HepG2 (cell line): ENCODE measurements at regions not wholly inside any gene's neighbourhood (a gene's known extent, or its start where the extent isn't known, plus 50 kb on each side); places are given as distances from the start of the nearest gene placed in this dataset.

Source experiments
- ATAC-seq: fragments of 200-7000 bp; cut with Tn5 transposase; 3 replicates; pipeline ENCODE4 v1.9.1; 2020; ENCODE audit warnings: mild to moderate bottlenecking, moderate library complexity
- BruUV-seq: library from RNA; stranded (reverse); fragments of 400-500 nt; replicated peaks from 2 replicates; lab custom pipeline; 2021; lab: Mats Ljungman, UMichigan
- CTCF ChIA-PET: fragments of 300-600 bp; formaldehyde crosslinking; extraction: SDS; loops from one replicate; lab custom pipeline; 2021; ENCODE audit warnings: low total read pairs, inconsistent platforms, low intra/inter-chr PET ratio; lab: Yijun Ruan, JAX
- POLR2A ChIA-PET: fragments of 350-600 bp; sonication (Branson Sonifier 250); formaldehyde crosslinking; loops from one replicate; lab custom pipeline; 2020; ENCODE audit warnings: antibody characterized with exemption, inconsistent platforms; lab: Yijun Ruan, JAX
- DNase-seq: peaks from one replicate; pipeline ENCODE4 v3.0.0-alpha.2; 2015; ENCODE audit warnings: low spot score
- FAIRE-seq: peaks from 3 replicates; lab custom pipeline; 2011; peaks lifted over from hg19 to GRCh38; lab: Jason Lieb, UNC
- H2AFZ ChIP-seq: one replicate; pipeline ENCODE4 v1.6.1; 2011; ENCODE audit warnings: low read length, inconsistent platforms
- H3K27ac ChIP-seq: fragments of 300-600 bp; 3 replicates; pipeline ENCODE4 v1.8.0; 2011; ENCODE audit warnings: mixed run types, mild to moderate bottlenecking, mixed read lengths, low read length, inconsistent platforms; ENCODE audit not compliant: insufficient read depth; ENCODE audit errors: extremely low read length
- H3K27me3 ChIP-seq, 2 experiments: fragments of 200-600 bp in 1 of 2; 2 replicates in 1 of 2; 3 replicates in 1 of 2; pipeline versions ENCODE4 v1.6.0 to v1.8.0; 2011; ENCODE audit warnings: low read length in 2 of 2, mild to moderate bottlenecking in 2 of 2, moderate library complexity in 2 of 2, inconsistent platforms in 1 of 2; ENCODE audit not compliant: insufficient read depth in 2 of 2, control insufficient read depth in 1 of 2
- H3K36me3 ChIP-seq, 2 experiments: fragments of 200-600 bp in 1 of 2; replicated peaks in 1 of 2; 2 replicates in 1 of 2; 3 replicates in 1 of 2; pipeline versions ENCODE4 v1.5.1 to v1.8.0; 2011; ENCODE audit warnings: low read length in 2 of 2, inconsistent platforms in 1 of 2; ENCODE audit not compliant: insufficient read depth in 2 of 2, control insufficient read depth in 1 of 2
- H3K4me1 ChIP-seq: 2 replicates; pipeline ENCODE4 v1.5.1; 2012; ENCODE audit warnings: low read length, inconsistent platforms; ENCODE audit not compliant: insufficient read depth
- H3K4me2 ChIP-seq: 2 replicates; pipeline ENCODE4 v1.6.0; 2011; ENCODE audit warnings: low read depth, low read length, inconsistent platforms
- H3K4me3 ChIP-seq, 3 experiments: fragments of 200-600 bp in 1 of 3; sonication (generic), shearing (Covaris generic) in 1 of 3; replicated peaks in 1 of 3; 2 replicates each; pipeline ENCODE4 v1.5.1; 2011 to 2016; ENCODE audit warnings: low read length in 3 of 3, inconsistent platforms in 2 of 3, low read depth in 2 of 3, mild to moderate bottlenecking in 2 of 3, control low read depth in 1 of 3, mixed read lengths in 1 of 3; ENCODE audit not compliant: insufficient read depth in 1 of 3
- H3K79me2 ChIP-seq: one replicate; pipeline ENCODE4 v1.6.1; 2011; ENCODE audit warnings: low read length, inconsistent platforms; ENCODE audit not compliant: insufficient read depth
- H3K9ac ChIP-seq: 2 replicates; pipeline ENCODE4 v1.6.0; 2011; ENCODE audit warnings: mild to moderate bottlenecking, low read depth, low read length, inconsistent platforms; ENCODE audit not compliant: insufficient read depth
- H3K9me3 ChIP-seq: 2 replicates; pipeline ENCODE4 v1.5.1; 2012; ENCODE audit warnings: mild to moderate bottlenecking, low read length
- H4K20me1 ChIP-seq: 2 replicates; pipeline ENCODE4 v1.6.0; 2011; ENCODE audit warnings: inconsistent platforms, mild to moderate bottlenecking, low read length, moderate library complexity; ENCODE audit not compliant: insufficient read depth
- ZNF33B ChIP-seq: sonication (generic); formaldehyde crosslinking; IDR thresholded peaks from 2 replicates; pipeline ENCODE4 v1.5.1; 2020; ENCODE audit warnings: mild to moderate bottlenecking, missing genetic modification reagents
- ZNF619 ChIP-seq: sonication (generic); formaldehyde crosslinking; IDR thresholded peaks from 2 replicates; pipeline ENCODE4 v1.4.0; 2020; ENCODE audit warnings: mild to moderate bottlenecking, missing genetic modification reagents
- ZNF878 ChIP-seq: sonication (generic); formaldehyde crosslinking; IDR thresholded peaks from 2 replicates; pipeline ENCODE4 v1.8.1; 2023; ENCODE audit warnings: mild to moderate bottlenecking, missing genetic modification reagents, moderate library complexity
- in situ Hi-C: cut with HindIII; loops from 2 replicates; pipeline ENCODE4 v1.10.0; 2017; ENCODE audit warnings: low pct_unique_long_range_greater_than_20kb; ENCODE audit not compliant: extremely low pct_ligation_motif_present
- intact Hi-C: fragments of 100-400 bp; cut with micrococcal nuclease; formaldehyde crosslinking; loops from one replicate; pipeline ENCODE4 v1.10.0; 2022; ENCODE audit not compliant: unreplicated experiment
- TF ChIP-seq, protein P1 (sequence below): sonication (generic); formaldehyde crosslinking; IDR thresholded peaks from 2 replicates; pipeline ENCODE4 v1.4.0; 2020; ENCODE audit warnings: mild to moderate bottlenecking, missing genetic modification reagents, borderline replicate concordance
- TF ChIP-seq, protein P2 (sequence below): sonication (generic); formaldehyde crosslinking; IDR thresholded peaks from 2 replicates; pipeline ENCODE4 v1.8.1; 2023; ENCODE audit warnings: missing genetic modification reagents, mild to moderate bottlenecking, borderline replicate concordance
- TF ChIP-seq, protein P3 (sequence below): sonication (generic); formaldehyde crosslinking; conservative IDR thresholded peaks from 2 replicates; pipeline ENCODE4 v1.8.1; 2023; ENCODE audit warnings: missing genetic modification reagents
- TF ChIP-seq, protein P4 (sequence below): sonication (generic); formaldehyde crosslinking; IDR thresholded peaks from one replicate; pipeline ENCODE4 v1.5.1; 2020; ENCODE audit warnings: mild to moderate bottlenecking, missing genetic modification reagents; ENCODE audit errors: not compliant biosample characterization
- TF ChIP-seq, protein P5 (sequence below): IDR thresholded peaks from 2 replicates; pipeline ENCODE4 v1.6.1; 2016
- TF ChIP-seq, protein P6 (sequence below): sonication (generic); formaldehyde crosslinking; conservative IDR thresholded peaks from 2 replicates; pipeline ENCODE4 v1.4.0; 2020; ENCODE audit warnings: missing genetic modification reagents

DNA sequence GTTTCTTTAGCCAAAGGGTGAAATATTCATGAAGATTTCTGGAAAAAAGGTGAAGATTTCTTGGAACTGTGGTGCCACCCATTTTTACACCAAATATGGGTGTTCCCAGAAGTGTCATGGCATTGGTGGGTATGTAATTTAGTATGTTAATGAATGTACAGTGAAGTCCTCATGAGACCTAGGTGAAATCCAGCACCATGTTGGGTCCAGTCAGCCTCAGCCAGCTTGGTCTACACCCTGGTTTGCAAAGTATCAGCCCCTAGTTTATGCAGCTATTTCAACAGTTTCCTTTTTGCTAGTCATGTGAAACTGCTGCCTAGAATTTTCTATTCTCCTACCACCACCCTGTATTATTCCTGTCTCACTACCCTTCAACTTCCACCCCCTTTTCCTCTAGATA lies 63.1 kb upstream of the CXADR start:
- Histone ChIP-seq H4K20me1 (no peaks in the 10 kb centered on the region), H3K27me3 (no peaks in the 10 kb centered on the region), H3K79me2 (no peaks in the 10 kb centered on the region), H3K4me2 (no peak overlapping the region), H3K27ac (no peak overlapping the region), H3K9ac (no peak overlapping the region), H3K4me3 (no peak overlapping the region), H2AFZ (no peak overlapping the region), H3K9me3 (no peaks in the 10 kb centered on the region), H3K36me3 (no peaks in the 10 kb centered on the region), H3K4me1 (peaks cover 35% of the 10 kb centered on the region)
- intact Hi-C loops: no loop called here
- in situ Hi-C loops: no loop called here
- ChIA-PET POLR2A (no interaction called here), CTCF (no interaction called here)
- ATAC-seq: no peak
- BruUV-seq: no TSS peak
- no peak for TF ChIP-seq ZNF619 (CRISPR knock-in tag)
- TF ChIP-seq, protein P1, sequence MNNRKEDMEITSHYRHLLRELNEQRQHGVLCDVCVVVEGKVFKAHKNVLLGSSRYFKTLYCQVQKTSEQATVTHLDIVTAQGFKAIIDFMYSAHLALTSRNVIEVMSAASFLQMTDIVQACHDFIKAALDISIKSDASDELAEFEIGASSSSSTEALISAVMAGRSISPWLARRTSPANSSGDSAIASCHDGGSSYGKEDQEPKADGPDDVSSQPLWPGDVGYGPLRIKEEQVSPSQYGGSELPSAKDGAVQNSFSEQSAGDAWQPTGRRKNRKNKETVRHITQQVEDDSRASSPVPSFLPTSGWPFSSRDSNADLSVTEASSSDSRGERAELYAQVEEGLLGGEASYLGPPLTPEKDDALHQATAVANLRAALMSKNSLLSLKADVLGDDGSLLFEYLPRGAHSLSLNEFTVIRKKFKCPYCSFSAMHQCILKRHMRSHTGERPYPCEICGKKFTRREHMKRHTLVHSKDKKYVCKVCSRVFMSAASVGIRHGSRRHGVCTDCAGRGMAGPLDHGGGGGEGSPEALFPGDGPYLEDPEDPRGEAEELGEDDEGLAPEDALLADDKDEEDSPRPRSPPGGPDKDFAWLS (CRISPR knock-in tag): no peak
- TF ChIP-seq, protein P2, sequence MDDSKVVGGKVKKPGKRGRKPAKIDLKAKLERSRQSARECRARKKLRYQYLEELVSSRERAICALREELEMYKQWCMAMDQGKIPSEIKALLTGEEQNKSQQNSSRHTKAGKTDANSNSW (CRISPR knock-in tag): no peak
- TF ChIP-seq, protein P3, sequence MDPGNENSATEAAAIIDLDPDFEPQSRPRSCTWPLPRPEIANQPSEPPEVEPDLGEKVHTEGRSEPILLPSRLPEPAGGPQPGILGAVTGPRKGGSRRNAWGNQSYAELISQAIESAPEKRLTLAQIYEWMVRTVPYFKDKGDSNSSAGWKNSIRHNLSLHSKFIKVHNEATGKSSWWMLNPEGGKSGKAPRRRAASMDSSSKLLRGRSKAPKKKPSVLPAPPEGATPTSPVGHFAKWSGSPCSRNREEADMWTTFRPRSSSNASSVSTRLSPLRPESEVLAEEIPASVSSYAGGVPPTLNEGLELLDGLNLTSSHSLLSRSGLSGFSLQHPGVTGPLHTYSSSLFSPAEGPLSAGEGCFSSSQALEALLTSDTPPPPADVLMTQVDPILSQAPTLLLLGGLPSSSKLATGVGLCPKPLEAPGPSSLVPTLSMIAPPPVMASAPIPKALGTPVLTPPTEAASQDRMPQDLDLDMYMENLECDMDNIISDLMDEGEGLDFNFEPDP: no peak
- TF ChIP-seq, protein P4, sequence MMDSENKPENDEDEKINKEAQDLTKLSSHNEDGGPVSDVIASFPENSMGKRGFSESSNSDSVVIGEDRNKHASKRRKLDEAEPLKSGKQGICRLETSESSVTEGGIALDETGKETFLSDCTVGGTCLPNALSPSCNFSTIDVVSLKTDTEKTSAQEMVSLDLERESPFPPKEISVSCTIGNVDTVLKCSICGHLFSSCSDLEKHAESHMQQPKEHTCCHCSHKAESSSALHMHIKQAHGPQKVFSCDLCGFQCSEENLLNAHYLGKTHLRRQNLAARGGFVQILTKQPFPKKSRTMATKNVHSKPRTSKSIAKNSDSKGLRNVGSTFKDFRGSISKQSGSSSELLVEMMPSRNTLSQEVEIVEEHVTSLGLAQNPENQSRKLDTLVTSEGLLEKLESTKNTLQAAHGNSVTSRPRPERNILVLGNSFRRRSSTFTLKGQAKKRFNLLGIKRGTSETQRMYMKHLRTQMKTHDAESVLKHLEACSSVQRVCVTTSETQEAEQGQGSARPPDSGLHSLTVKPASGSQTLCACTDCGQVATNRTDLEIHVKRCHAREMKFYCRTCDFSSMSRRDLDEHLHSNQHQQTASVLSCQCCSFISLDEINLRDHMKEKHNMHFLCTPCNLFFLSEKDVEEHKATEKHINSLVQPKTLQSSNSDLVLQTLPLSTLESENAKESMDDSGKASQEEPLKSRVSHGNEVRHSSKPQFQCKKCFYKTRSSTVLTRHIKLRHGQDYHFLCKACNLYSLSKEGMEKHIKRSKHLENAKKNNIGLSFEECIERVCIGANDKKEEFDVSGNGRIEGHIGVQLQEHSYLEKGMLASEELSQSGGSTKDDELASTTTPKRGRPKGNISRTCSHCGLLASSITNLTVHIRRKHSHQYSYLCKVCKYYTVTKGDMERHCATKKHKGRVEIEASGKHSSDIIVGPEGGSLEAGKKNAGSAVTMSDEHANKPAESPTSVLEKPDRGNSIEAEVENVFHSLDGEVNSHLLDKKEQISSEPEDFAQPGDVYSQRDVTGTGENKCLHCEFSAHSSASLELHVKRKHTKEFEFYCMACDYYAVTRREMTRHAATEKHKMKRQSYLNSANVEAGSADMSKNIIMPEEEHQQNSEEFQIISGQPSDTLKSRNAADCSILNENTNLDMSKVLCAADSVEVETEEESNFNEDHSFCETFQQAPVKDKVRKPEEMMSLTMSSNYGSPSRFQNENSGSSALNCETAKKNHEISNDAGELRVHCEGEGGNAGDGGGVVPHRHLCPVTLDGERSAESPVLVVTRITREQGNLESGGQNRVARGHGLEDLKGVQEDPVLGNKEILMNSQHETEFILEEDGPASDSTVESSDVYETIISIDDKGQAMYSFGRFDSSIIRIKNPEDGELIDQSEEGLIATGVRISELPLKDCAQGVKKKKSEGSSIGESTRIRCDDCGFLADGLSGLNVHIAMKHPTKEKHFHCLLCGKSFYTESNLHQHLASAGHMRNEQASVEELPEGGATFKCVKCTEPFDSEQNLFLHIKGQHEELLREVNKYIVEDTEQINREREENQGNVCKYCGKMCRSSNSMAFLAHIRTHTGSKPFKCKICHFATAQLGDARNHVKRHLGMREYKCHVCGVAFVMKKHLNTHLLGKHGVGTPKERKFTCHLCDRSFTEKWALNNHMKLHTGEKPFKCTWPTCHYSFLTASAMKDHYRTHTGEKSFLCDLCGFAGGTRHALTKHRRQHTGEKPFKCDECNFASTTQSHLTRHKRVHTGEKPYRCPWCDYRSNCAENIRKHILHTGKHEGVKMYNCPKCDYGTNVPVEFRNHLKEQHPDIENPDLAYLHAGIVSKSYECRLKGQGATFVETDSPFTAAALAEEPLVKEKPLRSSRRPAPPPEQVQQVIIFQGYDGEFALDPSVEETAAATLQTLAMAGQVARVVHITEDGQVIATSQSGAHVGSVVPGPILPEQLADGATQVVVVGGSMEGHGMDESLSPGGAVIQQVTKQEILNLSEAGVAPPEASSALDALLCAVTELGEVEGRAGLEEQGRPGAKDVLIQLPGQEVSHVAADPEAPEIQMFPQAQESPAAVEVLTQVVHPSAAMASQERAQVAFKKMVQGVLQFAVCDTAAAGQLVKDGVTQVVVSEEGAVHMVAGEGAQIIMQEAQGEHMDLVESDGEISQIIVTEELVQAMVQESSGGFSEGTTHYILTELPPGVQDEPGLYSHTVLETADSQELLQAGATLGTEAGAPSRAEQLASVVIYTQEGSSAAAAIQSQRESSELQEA (CRISPR knock-in tag): no peak
- no peak for TF ChIP-seq ZNF33B
- TF ChIP-seq ZNF878: no peak
- TF ChIP-seq, protein P5, sequence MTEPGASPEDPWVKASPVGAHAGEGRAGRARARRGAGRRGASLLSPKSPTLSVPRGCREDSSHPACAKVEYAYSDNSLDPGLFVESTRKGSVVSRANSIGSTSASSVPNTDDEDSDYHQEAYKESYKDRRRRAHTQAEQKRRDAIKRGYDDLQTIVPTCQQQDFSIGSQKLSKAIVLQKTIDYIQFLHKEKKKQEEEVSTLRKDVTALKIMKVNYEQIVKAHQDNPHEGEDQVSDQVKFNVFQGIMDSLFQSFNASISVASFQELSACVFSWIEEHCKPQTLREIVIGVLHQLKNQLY (CRISPR knock-in tag): no peak
- TF ChIP-seq, protein P6, sequence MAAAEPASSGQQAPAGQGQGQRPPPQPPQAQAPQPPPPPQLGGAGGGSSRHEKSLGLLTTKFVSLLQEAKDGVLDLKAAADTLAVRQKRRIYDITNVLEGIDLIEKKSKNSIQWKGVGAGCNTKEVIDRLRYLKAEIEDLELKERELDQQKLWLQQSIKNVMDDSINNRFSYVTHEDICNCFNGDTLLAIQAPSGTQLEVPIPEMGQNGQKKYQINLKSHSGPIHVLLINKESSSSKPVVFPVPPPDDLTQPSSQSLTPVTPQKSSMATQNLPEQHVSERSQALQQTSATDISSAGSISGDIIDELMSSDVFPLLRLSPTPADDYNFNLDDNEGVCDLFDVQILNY (CRISPR knock-in tag): no peak
- no peak for DNase-seq
- no peak for FAIRE-seq
